IMR-90 (cell line): ENCODE measurements at regions not wholly inside any gene's neighbourhood (a gene's known extent, or its start where the extent isn't known, plus 50 kb on each side); places are given as distances from the start of the nearest gene placed in this dataset.

ENCODE experiments used
- ATAC-seq: fragments of 200-7000 bp; cut with Tn5 transposase; 2 replicates; pipeline ENCODE4 v1.9.1; 2020; ENCODE audit warnings: low read depth, mild to moderate bottlenecking, moderate library complexity
- BruUV-seq: library from RNA; stranded (reverse); fragments of 400-500 nt; replicated peaks from 2 replicates; lab custom pipeline; 2021; lab: Mats Ljungman, UMichigan
- CTCF ChIA-PET: fragments of 300-600 bp; formaldehyde crosslinking; extraction: SDS; loops from one replicate; lab custom pipeline; 2021; ENCODE audit warnings: antibody characterized with exemption; lab: Yijun Ruan, JAX
- POLR2A ChIA-PET: fragments of 300-600 bp; sonication (Branson Sonifier 250); formaldehyde crosslinking; loops from one replicate; lab custom pipeline; 2022; ENCODE audit warnings: antibody characterized with exemption; ENCODE audit not compliant: unreplicated experiment; lab: Charles Lee
- DNase-seq: peaks from one replicate; pipeline ENCODE4 v3.0.0; 2013
- H2AFZ ChIP-seq: replicated peaks from 2 replicates; pipeline ENCODE3; 2013; ENCODE audit warnings: low read length, mild to moderate bottlenecking; ENCODE audit not compliant: poor library complexity
- H2AK5ac ChIP-seq: 2 replicates; pipeline ENCODE4 v1.6.1; 2013; ENCODE audit warnings: low read depth, low read length, inconsistent platforms
- H2AK9ac ChIP-seq: replicated peaks from 2 replicates; pipeline ENCODE3; 2013; ENCODE audit warnings: mild to moderate bottlenecking, low read depth, low read length, moderate library complexity; ENCODE audit not compliant: poor library complexity
- H2BK120ac ChIP-seq: 2 replicates; pipeline ENCODE4 v1.6.1; 2013; ENCODE audit warnings: low read depth, low read length, inconsistent platforms
- H2BK15ac ChIP-seq: 3 replicates; pipeline ENCODE4 v1.6.1; 2013; ENCODE audit warnings: low read depth, low read length, inconsistent platforms
- H2BK20ac ChIP-seq: 2 replicates; pipeline ENCODE4 v1.6.1; 2013; ENCODE audit warnings: low read depth, mild to moderate bottlenecking, inconsistent platforms, low read length, moderate library complexity
- H2BK5ac ChIP-seq: 2 replicates; pipeline ENCODE4 v1.6.1; 2013; ENCODE audit warnings: mild to moderate bottlenecking, low read depth, low read length, inconsistent platforms; ENCODE audit not compliant: poor library complexity, severe bottlenecking
- H3K14ac ChIP-seq: replicated peaks from 2 replicates; pipeline ENCODE4 v1.6.1; 2013; ENCODE audit warnings: low read depth, low read length, inconsistent platforms
- H3K18ac ChIP-seq: 2 replicates; pipeline ENCODE4 v1.6.1; 2013; ENCODE audit warnings: low read depth, low read length, control low read depth
- H3K23ac ChIP-seq: 2 replicates; pipeline ENCODE4 v1.6.1; 2013; ENCODE audit warnings: low read depth, low read length, inconsistent platforms
- H3K27ac ChIP-seq: 2 replicates; pipeline ENCODE4 v1.5.1; 2013; ENCODE audit warnings: mild to moderate bottlenecking, control low read depth, low read length; ENCODE audit not compliant: insufficient read depth
- H3K27me3 ChIP-seq: 2 replicates; pipeline ENCODE4 v1.6.1; 2013; ENCODE audit warnings: low read length; ENCODE audit not compliant: control insufficient read depth, insufficient read depth
- H3K36me3 ChIP-seq: 2 replicates; pipeline ENCODE4 v1.6.1; 2013; ENCODE audit warnings: low read length, mixed read lengths; ENCODE audit not compliant: control insufficient read depth, insufficient read depth
- H3K4ac ChIP-seq: 2 replicates; pipeline ENCODE4 v1.6.1; 2013; ENCODE audit warnings: low read depth, low read length, inconsistent platforms
- H3K4me1 ChIP-seq: 2 replicates; pipeline ENCODE4 v1.6.1; 2013; ENCODE audit warnings: low read length, mixed read lengths; ENCODE audit not compliant: control insufficient read depth, insufficient read depth
- H3K4me2 ChIP-seq: 2 replicates; pipeline ENCODE4 v1.6.1; 2013; ENCODE audit warnings: low read depth, mild to moderate bottlenecking, control low read depth, low read length, moderate library complexity
- H3K4me3 ChIP-seq: 2 replicates; pipeline ENCODE4 v1.5.1; 2013; ENCODE audit warnings: low read depth, mild to moderate bottlenecking, control low read depth, low read length, moderate library complexity; ENCODE audit not compliant: insufficient read depth
- H3K56ac ChIP-seq: 2 replicates; pipeline ENCODE4 v1.6.1; 2013; ENCODE audit warnings: low read length, inconsistent platforms; ENCODE audit not compliant: insufficient read depth; ENCODE audit errors: extremely low read depth
- H3K79me1 ChIP-seq, 2 experiments: 2 replicates each; pipeline ENCODE4 v1.6.1; 2013; ENCODE audit warnings: low read length in 2 of 2, inconsistent platforms in 1 of 2, low read depth in 1 of 2
- H3K9ac ChIP-seq: 2 replicates; pipeline ENCODE4 v1.6.1; 2013; ENCODE audit warnings: low read depth, low read length, control low read depth
- H3K9me1 ChIP-seq: 2 replicates; pipeline ENCODE4 v1.6.1; 2013; ENCODE audit warnings: low read length, inconsistent platforms; ENCODE audit not compliant: insufficient read depth
- H3K9me3 ChIP-seq: 2 replicates; pipeline ENCODE4 v1.6.1; 2013; ENCODE audit warnings: low read length; ENCODE audit not compliant: control insufficient read depth, insufficient read depth
- H4K20me1 ChIP-seq: 2 replicates; pipeline ENCODE4 v1.6.1; 2013; ENCODE audit warnings: low read length, inconsistent platforms; ENCODE audit not compliant: insufficient read depth
- H4K5ac ChIP-seq: 2 replicates; pipeline ENCODE4 v1.6.1; 2013; ENCODE audit warnings: mild to moderate bottlenecking, low read depth, low read length, control low read depth
- H4K8ac ChIP-seq, 2 experiments: 2 replicates each; pipeline ENCODE4 v1.6.1; 2013; ENCODE audit warnings: low read depth in 2 of 2, low read length in 2 of 2, control low read depth in 1 of 2, inconsistent platforms in 1 of 2
- H4K91ac ChIP-seq: 2 replicates; pipeline ENCODE4 v1.6.1; 2013; ENCODE audit warnings: low read depth, low read length, inconsistent platforms; ENCODE audit not compliant: insufficient read depth
- BHLHE40 ChIP-seq: fragments of 150-350 bp; IDR thresholded peaks from 2 replicates; pipeline ENCODE4 v1.6.1; 2016; ENCODE audit warnings: mild to moderate bottlenecking, low read depth, low read length
- FOS ChIP-seq: fragments of 150-350 bp; IDR thresholded peaks from 2 replicates; pipeline ENCODE4 v1.6.1; 2016; ENCODE audit warnings: low read depth, low read length
- MAFK ChIP-seq: IDR thresholded peaks from 2 replicates; pipeline ENCODE4 v1.6.1; 2012; ENCODE audit warnings: low read depth, low read length, improper control_type of control experiment
- MAZ ChIP-seq: IDR thresholded peaks from 2 replicates; pipeline ENCODE4 v1.6.1; 2012; ENCODE audit warnings: low read depth, mild to moderate bottlenecking, low read length, improper control_type of control experiment, moderate library complexity, borderline replicate concordance
- MXI1 ChIP-seq: IDR thresholded peaks from 2 replicates; pipeline ENCODE4 v1.6.1; 2012; ENCODE audit warnings: low read depth, mild to moderate bottlenecking, low read length, moderate library complexity, borderline replicate concordance
- NFE2L2 ChIP-seq: fragments of 150-350 bp; IDR thresholded peaks from 2 replicates; pipeline ENCODE4 v1.6.1; 2016; ENCODE audit warnings: low read depth, mild to moderate bottlenecking, low read length
- POLR2A ChIP-seq: IDR thresholded peaks from 2 replicates; pipeline ENCODE4 v1.6.1; 2012; ENCODE audit warnings: mild to moderate bottlenecking, low read depth, low read length
- RCOR1 ChIP-seq: IDR thresholded peaks from 2 replicates; pipeline ENCODE4 v1.6.1; 2012; ENCODE audit warnings: mild to moderate bottlenecking, low read length, improper control_type of control experiment; ENCODE audit not compliant: insufficient replicate concordance
- RFX5 ChIP-seq: IDR thresholded peaks from 2 replicates; pipeline ENCODE4 v1.8.0; 2012; ENCODE audit warnings: low read depth, mild to moderate bottlenecking, low read length, moderate library complexity
- USF2 ChIP-seq: fragments of 150-350 bp; IDR thresholded peaks from 2 replicates; pipeline ENCODE4 v1.6.1; 2017; ENCODE audit warnings: mild to moderate bottlenecking, antibody characterized with exemption, low read length, low read depth
- WGBS, 2 experiments: methylation state at CpG; one replicate each; pipeline versions ENCODE4 v1.1.5 to v1.1.7; 2013; ENCODE audit warnings: missing lambda C conversion rate in 2 of 2; ENCODE audit not compliant: insufficient read length in 1 of 2; ENCODE audit errors: extremely low coverage in 2 of 2; 5-methylcytosine and 5-hydroxymethylcytosine counted together
- dilution Hi-C: fragments of 300-500 bp; cut with HindIII; formaldehyde crosslinking; loops from one replicate; pipeline ENCODE4 v1.14.3; 2018; ENCODE audit warnings: low sequenced_read_pairs; ENCODE audit not compliant: unreplicated experiment
- in situ Hi-C: fragments of 300-500 bp; cut with MboI; formaldehyde crosslinking; loops from 3 replicates; pipeline ENCODE4 v1.14.3; 2019; ENCODE audit warnings: low sequenced_read_pairs, inconsistent platforms, mixed read lengths
- intact Hi-C: fragments of 100-400 bp; cut with micrococcal nuclease; formaldehyde crosslinking; loops from 2 replicates; pipeline ENCODE4 v1.10.0; 2022

GRCh38 chr12:25337916-25338315 is 87.2 kb upstream of the KRAS start:
- Histone ChIP-seq H3K18ac (no peak overlapping the region), H3K27ac (no peak overlapping the region), H3K4me2 (no peak overlapping the region), H3K4me3 (no peak overlapping the region), H3K9me1 (no peaks in the 10 kb centered on the region), H3K27me3 (no peaks in the 10 kb centered on the region), H4K20me1 (no peaks in the 10 kb centered on the region), H2BK20ac (no peak overlapping the region), H4K8ac (no peak overlapping the region), H2BK15ac (no peak overlapping the region), H3K9ac (no peak overlapping the region), H3K4ac (no peak overlapping the region), H2AK5ac (no peak overlapping the region), H4K5ac (no peak overlapping the region), H4K91ac (no peak overlapping the region), H3K79me1 (no peaks in the 10 kb centered on the region), H3K9me3 (no peaks in the 10 kb centered on the region; the same call in 1 of the 2 replicates), H3K4me1 (peaks cover 2% of the 10 kb centered on the region; the same call in 1 of the 2 replicates), H3K23ac (no peak overlapping the region), H2BK5ac (no peak overlapping the region), H2AK9ac (no peak overlapping the region), H2BK120ac (no peak overlapping the region), H3K14ac (no peak overlapping the region), H3K56ac (no peak overlapping the region), H3K36me3 (no peaks in the 10 kb centered on the region), H2AFZ (no peak overlapping the region)
- POLR2A ChIA-PET, result no interaction called here
- ATAC-seq (no peak), DNase-seq (no peak)
- in situ Hi-C loops (no loop called here), dilution Hi-C loops (no loop called here), intact Hi-C loops (no loop called here)
- BruUV-seq, result no TSS peak
- no CpG with 5 or more reads among the region's 3 CpGs for WGBS, 2 experiments
- TF ChIP-seq RFX5, result no peak
- TF ChIP-seq FOS, result no peak
- TF ChIP-seq POLR2A, result no peak
- TF ChIP-seq MAZ, result no peak
- TF ChIP-seq NFE2L2, result no peak
- TF ChIP-seq BHLHE40, result no peak
- no peak for TF ChIP-seq MXI1
- TF ChIP-seq MAFK, result no peak
- TF ChIP-seq RCOR1, result no peak
- TF ChIP-seq USF2, result no peak
- CTCF ChIA-PET, result no interaction called here
